Bronchial epithelial cell (primary cell): ENCODE measurements at regions not wholly inside any gene's neighbourhood (a gene's known extent, or its start where the extent isn't known, plus 50 kb on each side); places are given as distances from the start of the nearest gene placed in this dataset.

Experiments used
- DNase-seq: peaks from one replicate; pipeline ENCODE4 v3.0.0-alpha.2; 2010; ENCODE audit warnings: low read depth
- FAIRE-seq: peaks from 2 replicates; lab custom pipeline; 2011; peaks lifted over from hg19 to GRCh38; lab: Jason Lieb, UNC
- H3K27me3 ChIP-seq: 2 replicates; pipeline ENCODE4 v1.5.1; 2011; ENCODE audit warnings: low read length; ENCODE audit not compliant: control insufficient read depth, insufficient read depth
- H3K36me3 ChIP-seq: 2 replicates; pipeline ENCODE4 v1.5.1; 2011; ENCODE audit warnings: low read length; ENCODE audit not compliant: control insufficient read depth, insufficient read depth
- H3K4me3 ChIP-seq: 2 replicates; pipeline ENCODE4 v1.5.1; 2011; ENCODE audit warnings: mild to moderate bottlenecking, low read depth, low read length, control low read depth
- TF ChIP-seq, protein P1 (sequence below): IDR thresholded peaks from 2 replicates; pipeline ENCODE4 v1.5.1; 2011; ENCODE audit warnings: mild to moderate bottlenecking, moderate library complexity, low read length, control low read depth, inconsistent platforms; ENCODE audit not compliant: insufficient read depth, severe bottlenecking

DNA sequence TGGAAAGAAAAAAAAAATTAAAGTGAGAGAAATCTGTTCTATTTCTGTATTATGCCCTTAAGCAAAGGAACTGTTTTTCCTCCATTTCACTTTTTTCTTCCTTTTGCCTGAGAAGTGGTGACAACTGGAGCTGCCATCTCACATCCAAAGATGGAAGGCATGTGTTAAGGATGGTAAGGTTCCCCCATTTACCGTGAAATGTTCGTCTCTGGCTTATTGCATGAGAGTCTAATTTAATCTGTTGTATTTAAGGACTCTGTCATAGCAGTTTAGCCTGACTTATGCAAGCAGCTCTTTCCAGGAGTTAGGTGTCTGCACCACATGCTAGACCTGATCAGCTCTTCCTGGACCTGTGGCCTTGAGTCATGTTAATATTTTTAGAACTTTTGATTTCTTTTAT is 389.5 kb upstream of the MAP3K7 start:
- TF ChIP-seq, protein P1, sequence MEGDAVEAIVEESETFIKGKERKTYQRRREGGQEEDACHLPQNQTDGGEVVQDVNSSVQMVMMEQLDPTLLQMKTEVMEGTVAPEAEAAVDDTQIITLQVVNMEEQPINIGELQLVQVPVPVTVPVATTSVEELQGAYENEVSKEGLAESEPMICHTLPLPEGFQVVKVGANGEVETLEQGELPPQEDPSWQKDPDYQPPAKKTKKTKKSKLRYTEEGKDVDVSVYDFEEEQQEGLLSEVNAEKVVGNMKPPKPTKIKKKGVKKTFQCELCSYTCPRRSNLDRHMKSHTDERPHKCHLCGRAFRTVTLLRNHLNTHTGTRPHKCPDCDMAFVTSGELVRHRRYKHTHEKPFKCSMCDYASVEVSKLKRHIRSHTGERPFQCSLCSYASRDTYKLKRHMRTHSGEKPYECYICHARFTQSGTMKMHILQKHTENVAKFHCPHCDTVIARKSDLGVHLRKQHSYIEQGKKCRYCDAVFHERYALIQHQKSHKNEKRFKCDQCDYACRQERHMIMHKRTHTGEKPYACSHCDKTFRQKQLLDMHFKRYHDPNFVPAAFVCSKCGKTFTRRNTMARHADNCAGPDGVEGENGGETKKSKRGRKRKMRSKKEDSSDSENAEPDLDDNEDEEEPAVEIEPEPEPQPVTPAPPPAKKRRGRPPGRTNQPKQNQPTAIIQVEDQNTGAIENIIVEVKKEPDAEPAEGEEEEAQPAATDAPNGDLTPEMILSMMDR = no peak
- DNase-seq (peak; percentile 1), FAIRE-seq (no peak)
- no peaks in the 10 kb centered on the region for H3K36me3 ChIP-seq
- H3K27me3 ChIP-seq = no peaks in the 10 kb centered on the region
- H3K4me3 ChIP-seq = no peak overlapping the region

- TF ChIP-seq, protein P1 = no peak
- no peaks in the 10 kb centered on the region for H3K36me3 ChIP-seq
- no peak overlapping the region for H3K4me3 ChIP-seq
- no peak for DNase-seq
- no peaks in the 10 kb centered on the region for H3K27me3 ChIP-seq
- no peak for FAIRE-seq
Observed at GRCh38 chr6:90975741-90976140, 388.9 kb upstream of the MAP3K7 start.

- TF ChIP-seq, protein P1 = no peak
- DNase-seq (no peak), FAIRE-seq (no peak)
- H3K4me3 ChIP-seq = no peak overlapping the region
- no peaks in the 10 kb centered on the region for H3K27me3 ChIP-seq
- H3K36me3 ChIP-seq = no peaks in the 10 kb centered on the region
Observed at GRCh38 chr6:90973188-90973587, 386.3 kb upstream of the MAP3K7 start.

DNA sequence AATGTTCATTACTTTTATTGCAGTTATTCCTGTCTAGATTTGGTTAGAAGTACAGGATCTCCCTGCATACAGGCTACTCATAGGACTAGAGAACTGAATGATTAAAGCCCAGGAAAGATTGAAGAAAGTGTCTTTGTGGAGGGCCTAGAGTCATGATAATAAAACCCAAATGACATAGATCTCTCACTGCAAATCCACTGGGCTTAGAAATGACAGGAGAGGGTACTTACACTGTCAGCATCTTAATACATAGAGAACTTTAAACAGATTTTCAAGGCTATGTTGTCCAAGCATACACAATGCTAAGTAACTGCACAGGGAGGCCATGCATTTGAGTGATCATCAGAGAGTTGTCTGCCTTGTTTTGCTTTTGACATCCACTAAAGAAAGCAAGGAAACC is 383.8 kb upstream of the MAP3K7 start:
- Histone ChIP-seq H3K27me3 (no peaks in the 10 kb centered on the region), H3K36me3 (no peaks in the 10 kb centered on the region), H3K4me3 (no peak overlapping the region)
- TF ChIP-seq, protein P1 = no peak
- no peak for FAIRE-seq
- DNase-seq = no peak

GRCh38 chr6:90967471-90967870 is 380.6 kb upstream of the MAP3K7 start:
- no peak for FAIRE-seq

DNA sequence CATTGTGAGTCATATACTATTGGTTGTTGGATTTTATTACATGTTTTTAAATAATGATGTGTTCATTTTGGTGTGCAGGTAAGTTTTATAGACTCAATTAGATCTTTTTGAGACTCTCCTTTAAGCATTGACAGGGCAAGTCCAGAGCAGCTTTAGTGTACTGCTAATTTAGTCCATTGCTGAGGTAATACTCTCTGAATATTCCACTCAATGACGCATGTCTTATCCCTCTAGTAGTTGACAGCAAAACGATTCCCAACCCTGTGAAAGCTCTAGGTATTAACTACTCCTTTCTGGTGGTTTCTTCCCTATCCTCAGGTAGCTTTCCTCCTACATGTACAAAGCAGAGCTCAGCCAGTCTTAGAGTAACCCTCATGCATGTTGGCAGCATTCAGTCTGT is 373.5 kb upstream of the MAP3K7 start:
- no peak for FAIRE-seq
- DNase-seq = no peak
- TF ChIP-seq, protein P1 = no peak
- Histone ChIP-seq H3K4me3 (no peak overlapping the region), H3K36me3 (no peaks in the 10 kb centered on the region), H3K27me3 (no peaks in the 10 kb centered on the region)

More at GRCh38 chr6:90967471-90967870, 380.6 kb upstream of the MAP3K7 start:
- Histone ChIP-seq H3K27me3 (no peaks in the 10 kb centered on the region), H3K4me3 (no peak overlapping the region), H3K36me3 (no peaks in the 10 kb centered on the region)
- TF ChIP-seq, protein P1 = no peak
- no peak for DNase-seq
